Kidney (tissue), 13 donors: ENCODE measurements at regions not wholly inside any gene's neighbourhood (a gene's known extent, or its start where the extent isn't known, plus 50 kb on each side); places are given as distances from the start of the nearest gene placed in this dataset.
"Not testable (repeated sequence)": the region's sequence is repeated elsewhere in the genome, so short reads cannot be mapped to it uniquely, and the experiment has no call there.

Experiments
- DNase-seq, 5 donors: peaks; one replicate each; pipeline ENCODE4 v3.0.0-alpha.2; 2013 to 2020
- FAIRE-seq: peaks from 2 replicates; lab custom pipeline; 2012; peaks lifted over from hg19 to GRCh38; lab: Jason Lieb, UNC
- H3K27ac ChIP-seq, 2 donors: one replicate each; pipeline ENCODE4 v1.7.0; 2013; ENCODE audit warnings: low read depth in 2 of 2, low read length in 2 of 2, inconsistent platforms in 1 of 2
- H3K27me3 ChIP-seq: one replicate; pipeline ENCODE4 v1.7.1; 2013; ENCODE audit warnings: low read length, inconsistent platforms; ENCODE audit not compliant: control insufficient read depth, insufficient read depth
- H3K36me3 ChIP-seq, 3 donors: one replicate each; pipeline versions ENCODE4 v1.7.0 to v1.7.1; 2013; ENCODE audit warnings: low read length in 3 of 3, control low read depth in 1 of 3, inconsistent platforms in 1 of 3; ENCODE audit not compliant: insufficient read depth in 3 of 3, control insufficient read depth in 2 of 3
- H3K4me1 ChIP-seq, 3 donors: one replicate each; pipeline versions ENCODE4 v1.7.0 to v1.7.1; 2013; ENCODE audit warnings: low read length in 3 of 3, inconsistent platforms in 1 of 3, low read depth in 1 of 3; ENCODE audit not compliant: control insufficient read depth in 2 of 3, insufficient read depth in 2 of 3
- H3K4me3 ChIP-seq, 3 donors: one replicate each; pipeline versions ENCODE4 v1.7.0 to v1.8.1; 2013; ENCODE audit warnings: low read length in 3 of 3, control low read depth in 1 of 3, inconsistent platforms in 1 of 3
- H3K9ac ChIP-seq, 3 donors: one replicate each; pipeline versions ENCODE4 v1.7.0 to v1.7.1; 2013; ENCODE audit warnings: low read length in 3 of 3, control low read depth in 1 of 3, inconsistent platforms in 1 of 3
- H3K9me3 ChIP-seq, 3 donors: one replicate each; pipeline versions ENCODE4 v1.7.0 to v1.7.1; 2013; ENCODE audit warnings: low read length in 3 of 3, control low read depth in 1 of 3, inconsistent platforms in 1 of 3; ENCODE audit not compliant: control insufficient read depth in 2 of 3, insufficient read depth in 1 of 3
- CTCF ChIP-seq: IDR thresholded peaks from 3 replicates; pipeline ENCODE4 v1.5.1; 2012; ENCODE audit warnings: mild to moderate bottlenecking, moderate library complexity, borderline replicate concordance; ENCODE audit not compliant: insufficient read depth; ENCODE audit errors: extremely low read depth
- intact Hi-C: fragments of 100-400 bp; cut with DNase I; formaldehyde crosslinking; loops from one replicate; pipeline ENCODE4 v1.11.1; 2022
- donor health status: control.
- donor health status: control.
- donor health status: control.
- donor health status: control.
- donor health status: control.
- donor health status: DM: yes; HTN: yes; CAD: no.
- donor health status: Normal renal cell carcinoma (clear cell type).

GRCh38 chr17:43345515-43345914 is 53.3 kb upstream of the ARL4D start:
- H3K4me3 ChIP-seq, H3K9ac ChIP-seq, FAIRE-seq, H3K4me1 ChIP-seq, DNase-seq, H3K36me3 ChIP-seq, intact Hi-C loops, H3K27ac ChIP-seq, H3K27me3 ChIP-seq: not testable (repeated sequence)
- peaks cover 0 to 15% (median 2%) of the 10 kb centered on the region in 3 donors for H3K9me3 ChIP-seq

DNA sequence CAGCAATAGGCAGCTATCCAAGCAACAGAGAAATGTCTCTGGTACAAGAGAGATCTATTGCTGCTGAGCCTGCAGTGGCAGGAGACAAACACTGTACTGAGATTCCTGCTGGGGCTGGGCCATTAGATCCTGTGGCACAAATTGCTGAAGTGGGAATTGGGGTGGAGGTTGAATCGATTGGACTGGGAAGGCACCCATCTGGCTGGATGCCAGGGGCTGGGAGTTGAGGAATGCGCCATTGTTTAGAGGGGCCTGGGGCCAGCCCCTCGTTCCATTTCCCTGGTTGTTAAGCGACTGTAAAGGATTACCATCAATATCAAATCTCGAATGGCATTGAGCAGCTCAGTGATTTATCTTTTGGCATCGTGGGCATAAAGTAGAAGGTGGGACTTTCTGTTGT is 54.1 kb upstream of the ARL4D start:
- H3K27me3 ChIP-seq: peaks cover 4% of the 10 kb centered on the region
- no peaks in the 10 kb centered on the region for H3K4me1 ChIP-seq
- intact Hi-C loops: no loop called here
- peaks cover 0 to 15% (median 2%) of the 10 kb centered on the region in 3 donors for H3K9me3 ChIP-seq
- H3K4me3 ChIP-seq: no peak overlapping the region
- no peak for TF ChIP-seq CTCF
- no peak overlapping the region for H3K9ac ChIP-seq
- FAIRE-seq (no peak), DNase-seq (no peak)
- H3K27ac ChIP-seq: no peak overlapping the region
- no peaks in the 10 kb centered on the region for H3K36me3 ChIP-seq

GRCh38 chr17:43342589-43342890 is 56.3 kb upstream of the ARL4D start:
- H3K4me3 ChIP-seq: no peak overlapping the region
- no peak for TF ChIP-seq CTCF
- no peaks in the 10 kb centered on the region for H3K4me1 ChIP-seq
- intact Hi-C loops: no loop called here
- peaks cover 0 to under 1% (median 0%) of the 10 kb centered on the region in 3 donors for H3K9me3 ChIP-seq
- no peak overlapping the region for H3K9ac ChIP-seq
- no peaks in the 10 kb centered on the region for H3K36me3 ChIP-seq
- no peak overlapping the region for H3K27ac ChIP-seq
- peaks cover 4% of the 10 kb centered on the region for H3K27me3 ChIP-seq
- DNase-seq (no peak), FAIRE-seq (no peak)

- TF ChIP-seq CTCF: no peak
- Histone ChIP-seq H3K9ac (no peak overlapping the region), H3K36me3 (no peaks in the 10 kb centered on the region), H3K27ac (no peak overlapping the region), H3K27me3 (peaks cover 4% of the 10 kb centered on the region), H3K9me3 (no peaks in the 10 kb centered on the region), H3K4me1 (no peaks in the 10 kb centered on the region), H3K4me3 (no peak overlapping the region)
- intact Hi-C loops: no loop called here
- DNase-seq (peak in 3 of 5 donors; percentile 37 to 81 (median 71)), FAIRE-seq (no peak)
Observed at GRCh38 chr17:43341715-43342588, 56.8 kb upstream of the ARL4D start.
